ENCODE measurements at regions not wholly inside any gene's neighbourhood (a gene's known extent, or its start where the extent isn't known, plus 50 kb on each side); places are given as distances from the start of the nearest gene placed in this dataset.

- Histone ChIP-seq H3K36me3 (no peaks in the 10 kb centered on the region), H3K27ac (no peak overlapping the region), H3K4me3 (no peak overlapping the region), H3K9me3 (no peaks in the 10 kb centered on the region), H3K27me3 (no peaks in the 10 kb centered on the region), H3K4me1 (no peaks in the 10 kb centered on the region)
- no peak for TF ChIP-seq CTCF (IDR thresholded peaks at IDR 0.05)
- WGBS, 2 donors = 54 to 55% methylated on average over 7 of the region's 7 CpGs
- DNase-seq (ENCODE audit: low spot score in 2 of 2) = no peak
Measured at GRCh38 chr13:53848366-53848961, 819.9 kb downstream of the OLFM4 start.

- no peak for DNase-seq (ENCODE audit: low spot score in 2 of 2)
- no peak overlapping the region for H3K4me3 ChIP-seq
- H3K27me3 ChIP-seq = no peaks in the 10 kb centered on the region
- WGBS, 2 donors = 90 to 92% methylated on average over 4 of the region's 4 CpGs
- TF ChIP-seq EP300 (IDR thresholded peaks at IDR 0.05) (no peak), CTCF (IDR thresholded peaks at IDR 0.05) (no peak), POLR2A (IDR thresholded peaks at IDR 0.05) (no peak)
- H3K36me3 ChIP-seq = no peaks in the 10 kb centered on the region
- no peaks in the 10 kb centered on the region for H3K4me1 ChIP-seq
- no peaks in the 10 kb centered on the region for H3K9me3 ChIP-seq
- no peak overlapping the region for H3K27ac ChIP-seq
Measured at GRCh38 chr13:53854321-53854720, 825.7 kb downstream of the OLFM4 start.

- 52 to 61% methylated on average over 2 of the region's 2 CpGs for WGBS, 2 donors
- Histone ChIP-seq H3K4me3 (no peak overlapping the region), H3K27ac (no peak overlapping the region), H3K4me1 (no peaks in the 10 kb centered on the region), H3K36me3 (no peaks in the 10 kb centered on the region), H3K27me3 (no peaks in the 10 kb centered on the region), H3K9me3 (no peaks in the 10 kb centered on the region)
- no peak for DNase-seq (ENCODE audit: low spot score in 2 of 2)
- TF ChIP-seq EP300 (IDR thresholded peaks at IDR 0.05) (no peak), CTCF (IDR thresholded peaks at IDR 0.05) (no peak), POLR2A (IDR thresholded peaks at IDR 0.05) (no peak)
Measured at GRCh38 chr13:53856573-53857195, 828.1 kb downstream of the OLFM4 start.

- WGBS, 2 donors = 57 to 67% methylated on average over 1 of the region's 1 CpG
- no peaks in the 10 kb centered on the region for H3K9me3 ChIP-seq
- no peaks in the 10 kb centered on the region for H3K27me3 ChIP-seq
- no peaks in the 10 kb centered on the region for H3K36me3 ChIP-seq
- H3K4me3 ChIP-seq = no peak overlapping the region
- TF ChIP-seq CTCF (IDR thresholded peaks at IDR 0.05) = no peak
- TF ChIP-seq POLR2A (IDR thresholded peaks at IDR 0.05) = no peak
- no peak for TF ChIP-seq EP300 (IDR thresholded peaks at IDR 0.05)
- no peaks in the 10 kb centered on the region for H3K4me1 ChIP-seq
- H3K27ac ChIP-seq = no peak overlapping the region
- DNase-seq (ENCODE audit: low spot score in 2 of 2) = no peak
Measured at GRCh38 chr13:53863520-53863919, 834.9 kb downstream of the OLFM4 start.

- 88 to 90% methylated on average over 12 to 15 of the region's 15 CpGs for WGBS, 2 donors
- TF ChIP-seq CTCF (IDR thresholded peaks at IDR 0.05) (no peak), EP300 (IDR thresholded peaks at IDR 0.05) (no peak), POLR2A (IDR thresholded peaks at IDR 0.05) (no peak)
Measured at GRCh38 chr13:53873558-53873957, 844.9 kb downstream of the OLFM4 start.

More at GRCh38 chr13:53873558-53873957, 844.9 kb downstream of the OLFM4 start:
- Histone ChIP-seq H3K36me3 (no peaks in the 10 kb centered on the region), H3K9me3 (no peaks in the 10 kb centered on the region), H3K27ac (no peak overlapping the region), H3K27me3 (no peaks in the 10 kb centered on the region), H3K4me3 (no peak overlapping the region), H3K4me1 (no peaks in the 10 kb centered on the region)
- DNase-seq (ENCODE audit: low spot score in 2 of 2) = no peak

Data from tibial nerve (tissue), 4 donors.